ENCODE measurements at regions not wholly inside any gene's neighbourhood (a gene's known extent, or its start where the extent isn't known, plus 50 kb on each side); places are given as distances from the start of the nearest gene placed in this dataset.
"Not testable (repeated sequence)": the region's sequence is repeated elsewhere in the genome, so short reads cannot be mapped to it uniquely, and the experiment has no call there.

GRCh38 chr3:75296858-75297257 lies 367.3 kb upstream of the FRG2C start:
- TF ChIP-seq CTCF (conservative IDR thresholded peaks at IDR 0.05; ENCODE audit: low read length): no peak
- no peak overlapping the region for H3K4me3 ChIP-seq (ENCODE audit: low read length)
- no peak for DNase-seq (ENCODE audit: low read depth)

GRCh38 chr3:75300606-75301005 lies 363.5 kb upstream of the FRG2C start:
- DNase-seq (ENCODE audit: low read depth): no peak
- no peak overlapping the region for H3K4me3 ChIP-seq (ENCODE audit: low read length)

GRCh38 chr3:75301050-75301449 lies 363.1 kb upstream of the FRG2C start:
- H3K4me3 ChIP-seq (ENCODE audit: low read length); DNase-seq (ENCODE audit: low read depth): not testable (repeated sequence)

More at GRCh38 chr3:75300606-75301005, 363.5 kb upstream of the FRG2C start:
- no peak for TF ChIP-seq CTCF (conservative IDR thresholded peaks at IDR 0.05; ENCODE audit: low read length)

GRCh38 chr3:75303741-75304140 lies 360.4 kb upstream of the FRG2C start:
- DNase-seq (ENCODE audit: low read depth): no peak
- no peak overlapping the region for H3K4me3 ChIP-seq (ENCODE audit: low read length)
- TF ChIP-seq CTCF (conservative IDR thresholded peaks at IDR 0.05; ENCODE audit: low read length): no peak

GRCh38 chr3:75305901-75306300 lies 358.2 kb upstream of the FRG2C start:
- no peak for DNase-seq (ENCODE audit: low read depth)
- no peak for TF ChIP-seq CTCF (conservative IDR thresholded peaks at IDR 0.05; ENCODE audit: low read length)
- H3K4me3 ChIP-seq (ENCODE audit: low read length): no peak overlapping the region

- not testable (repeated sequence) for DNase-seq (ENCODE audit: low read depth); H3K4me3 ChIP-seq (ENCODE audit: low read length)
Observed at GRCh38 chr3:75311306-75311705, 352.8 kb upstream of the FRG2C start.

GRCh38 chr3:75312469-75312868 lies 351.7 kb upstream of the FRG2C start:
- H3K4me3 ChIP-seq (ENCODE audit: low read length); DNase-seq (ENCODE audit: low read depth): not testable (repeated sequence)

- not testable (repeated sequence) for H3K4me3 ChIP-seq (ENCODE audit: low read length); DNase-seq (ENCODE audit: low read depth)
Observed at GRCh38 chr3:75319776-75320175, 344.4 kb upstream of the FRG2C start.

- TF ChIP-seq CTCF (conservative IDR thresholded peaks at IDR 0.05; ENCODE audit: low read length): no peak
- DNase-seq (ENCODE audit: low read depth): no peak
Observed at GRCh38 chr3:75320369-75320768, 343.8 kb upstream of the FRG2C start.

More at GRCh38 chr3:75320369-75320768, 343.8 kb upstream of the FRG2C start:
- no peak overlapping the region for H3K4me3 ChIP-seq (ENCODE audit: low read length)

All from AG10803 (cell line).